Mononuclear cell (primary cell): ENCODE measurements at regions not wholly inside any gene's neighbourhood (a gene's known extent, or its start where the extent isn't known, plus 50 kb on each side); places are given as distances from the start of the nearest gene placed in this dataset.

ENCODE experiments used
- H3K27me3 ChIP-seq: 2 replicates; pipeline ENCODE4 v1.6.0; 2011; ENCODE audit warnings: low read length, control low read depth; ENCODE audit not compliant: insufficient read depth
- H3K4me1 ChIP-seq: 2 replicates; pipeline ENCODE4 v1.5.1; 2011; ENCODE audit warnings: mild to moderate bottlenecking, low read length, control low read depth; ENCODE audit not compliant: insufficient read depth
- H3K4me3 ChIP-seq: 2 replicates; pipeline ENCODE4 v1.5.1; 2011; ENCODE audit warnings: mild to moderate bottlenecking, low read length, moderate library complexity
- H3K9me3 ChIP-seq: 2 replicates; pipeline ENCODE4 v1.5.1; 2011; ENCODE audit warnings: low read depth, mild to moderate bottlenecking, control low read depth, low read length

- no peaks in the 10 kb centered on the region for H3K9me3 ChIP-seq
- H3K27me3 ChIP-seq: no peaks in the 10 kb centered on the region
- H3K4me1 ChIP-seq: peaks cover 23% of the 10 kb centered on the region
- no peak overlapping the region for H3K4me3 ChIP-seq
Measured at GRCh38 chr18:10009321-10010144, 95.7 kb downstream of the VAPA start.

DNA sequence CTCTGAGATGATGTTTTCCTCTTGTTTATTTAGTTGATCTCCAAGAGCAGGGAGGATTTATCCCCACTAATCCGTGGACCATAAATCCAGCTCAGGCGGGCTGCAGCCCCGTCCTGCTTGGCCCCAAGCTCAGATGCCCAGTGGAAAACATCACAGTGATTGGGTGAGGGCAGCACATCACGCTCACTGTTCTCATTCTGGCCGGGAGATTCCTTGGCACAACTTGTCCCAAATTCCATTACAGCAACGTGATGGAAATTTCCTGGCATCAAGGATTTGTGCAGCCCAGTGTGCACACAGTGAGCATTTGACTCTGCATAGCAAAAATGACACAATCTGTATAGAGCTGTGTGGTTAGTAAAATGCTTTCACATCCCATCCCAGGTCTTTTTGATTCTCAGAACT is 96.8 kb downstream of the VAPA start:
- Histone ChIP-seq H3K4me1 (peaks cover 24% of the 10 kb centered on the region), H3K27me3 (no peaks in the 10 kb centered on the region), H3K9me3 (no peaks in the 10 kb centered on the region), H3K4me3 (no peak overlapping the region)

DNA sequence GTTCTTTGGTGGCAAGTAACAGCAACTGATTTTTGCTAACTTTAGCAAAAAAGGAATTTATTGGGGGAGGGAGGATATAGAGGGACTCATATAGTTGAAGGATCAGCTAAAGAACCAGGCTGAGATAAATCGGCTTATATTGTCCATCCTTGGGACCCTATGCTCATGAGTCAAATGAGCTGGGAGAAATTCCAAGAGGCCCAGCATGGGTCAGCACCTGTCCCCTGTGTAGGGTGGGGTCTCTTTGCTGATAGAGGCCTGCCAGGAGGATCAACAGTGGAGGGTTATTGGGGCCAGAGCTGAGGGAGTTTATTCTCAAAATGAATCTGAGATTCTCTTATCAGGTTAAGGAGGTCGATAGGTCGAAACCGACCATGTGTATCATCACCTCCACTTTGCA is 97.2 kb downstream of the VAPA start:
- Histone ChIP-seq H3K4me3 (no peak overlapping the region), H3K9me3 (no peaks in the 10 kb centered on the region), H3K4me1 (peaks cover 24% of the 10 kb centered on the region), H3K27me3 (no peaks in the 10 kb centered on the region)

DNA sequence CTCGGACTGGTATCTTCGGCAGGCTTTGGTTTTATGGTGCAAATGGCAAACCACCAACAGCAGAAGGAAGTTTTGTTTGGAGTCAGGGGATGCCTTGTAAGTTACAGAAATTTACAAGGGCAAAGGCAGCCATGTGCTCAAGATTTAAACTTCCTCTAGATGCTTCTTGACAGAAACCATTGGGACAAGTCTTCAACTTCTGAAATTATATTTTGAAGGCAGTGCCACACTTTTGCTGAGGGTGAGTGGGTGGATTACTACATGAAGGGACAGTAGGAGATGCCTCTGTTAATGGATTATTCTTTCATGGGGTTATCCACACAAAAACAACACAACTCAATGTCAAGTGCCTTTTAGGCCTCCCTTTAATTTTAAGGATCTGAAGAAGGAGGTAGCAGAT is 97.9 kb downstream of the VAPA start:
- Histone ChIP-seq H3K9me3 (no peaks in the 10 kb centered on the region), H3K4me3 (no peak overlapping the region), H3K4me1 (peaks cover 22% of the 10 kb centered on the region), H3K27me3 (no peaks in the 10 kb centered on the region)

DNA sequence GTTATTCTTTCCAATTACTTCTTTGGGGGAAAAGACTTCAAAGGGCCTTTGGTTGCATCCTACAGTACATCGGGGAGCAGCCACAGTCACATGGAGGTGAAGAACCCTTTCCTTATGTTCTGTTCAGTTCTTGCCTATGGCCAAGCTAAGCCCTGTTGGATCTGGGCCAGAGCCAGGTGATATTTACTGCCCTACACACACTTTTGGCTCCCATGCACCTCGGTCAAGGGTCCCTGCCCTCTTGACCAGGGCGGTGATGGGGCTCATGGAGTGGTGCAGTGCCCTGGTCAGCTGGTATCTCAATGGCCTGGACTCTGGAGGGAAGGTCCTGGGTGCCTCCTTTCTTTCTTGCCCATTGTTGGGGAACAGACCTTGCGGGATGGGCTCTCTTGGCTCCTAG is 98.7 kb downstream of the VAPA start:
- Histone ChIP-seq H3K4me3 (no peak overlapping the region), H3K27me3 (no peaks in the 10 kb centered on the region), H3K9me3 (no peaks in the 10 kb centered on the region), H3K4me1 (peaks cover 24% of the 10 kb centered on the region)

DNA sequence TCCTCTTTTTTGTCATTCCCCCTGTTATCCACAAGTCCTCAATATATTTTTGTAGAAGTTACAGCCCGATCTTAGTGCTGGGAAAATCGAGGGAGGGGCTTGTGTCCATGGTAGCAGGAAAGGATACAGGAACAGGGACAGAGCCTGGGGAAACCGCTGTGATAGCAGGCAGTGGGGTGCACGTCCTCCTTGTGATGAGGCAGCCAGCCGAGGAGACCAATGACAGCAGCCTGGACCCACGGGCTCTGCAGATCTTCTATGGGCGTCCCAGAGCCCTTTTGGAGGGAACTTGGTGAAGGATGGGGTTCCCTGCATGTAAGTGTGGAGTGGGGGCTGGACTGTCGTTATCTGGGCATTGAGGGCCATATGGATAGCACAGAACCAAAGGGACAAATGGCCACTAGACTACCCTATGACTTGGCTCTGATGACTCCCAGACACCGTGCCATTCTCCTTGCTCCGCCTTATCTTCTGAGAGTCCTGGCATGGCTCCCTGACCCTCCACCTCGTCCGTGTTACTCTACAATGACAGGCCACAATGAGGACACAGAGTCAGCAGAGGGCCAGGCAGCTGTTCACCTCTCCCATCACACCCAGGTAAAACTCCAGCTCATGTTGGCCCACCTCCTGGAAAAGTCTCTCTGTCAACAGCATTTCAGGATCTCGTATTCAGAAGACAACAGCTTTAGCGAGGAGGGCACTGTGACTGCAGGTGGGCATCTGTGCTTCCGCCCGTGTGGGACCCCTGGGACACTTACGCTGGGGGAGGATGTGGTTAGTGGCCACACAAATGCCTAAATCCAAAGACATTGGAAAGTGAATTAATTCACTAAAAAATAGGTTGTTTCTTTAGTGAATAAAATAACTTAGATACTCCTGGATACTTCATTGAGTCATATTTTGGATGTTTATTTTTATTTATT is 100.1 kb downstream of the VAPA start:
- H3K27me3 ChIP-seq: no peaks in the 10 kb centered on the region
- H3K4me1 ChIP-seq: peaks cover 33% of the 10 kb centered on the region
- H3K9me3 ChIP-seq: no peaks in the 10 kb centered on the region
- H3K4me3 ChIP-seq: no peak overlapping the region

- Histone ChIP-seq H3K27me3 (no peaks in the 10 kb centered on the region), H3K9me3 (no peaks in the 10 kb centered on the region), H3K4me1 (peaks cover 42% of the 10 kb centered on the region), H3K4me3 (no peak overlapping the region)
Measured at GRCh38 chr18:10015288-10015701, 101.5 kb downstream of the VAPA start.

- Histone ChIP-seq H3K4me1 (peaks cover 49% of the 10 kb centered on the region), H3K9me3 (no peaks in the 10 kb centered on the region), H3K4me3 (no peak overlapping the region), H3K27me3 (no peaks in the 10 kb centered on the region)
Measured at GRCh38 chr18:10015941-10016819, 102.4 kb downstream of the VAPA start.

- peaks cover 49% of the 10 kb centered on the region for H3K4me1 ChIP-seq
- H3K9me3 ChIP-seq: no peaks in the 10 kb centered on the region
- H3K27me3 ChIP-seq: no peaks in the 10 kb centered on the region
- H3K4me3 ChIP-seq: no peak overlapping the region
Measured at GRCh38 chr18:10017043-10017442, 103.2 kb downstream of the VAPA start.

- H3K27me3 ChIP-seq: no peaks in the 10 kb centered on the region
- peaks cover 52% of the 10 kb centered on the region for H3K4me1 ChIP-seq
- H3K9me3 ChIP-seq: no peaks in the 10 kb centered on the region
Measured at GRCh38 chr18:10018289-10018688, 104.5 kb downstream of the VAPA start.

GRCh38 chr18:10020171-10020570 is 106.4 kb downstream of the VAPA start:
- no peaks in the 10 kb centered on the region for H3K9me3 ChIP-seq
- H3K27me3 ChIP-seq: no peaks in the 10 kb centered on the region
- H3K4me1 ChIP-seq: peaks cover 60% of the 10 kb centered on the region
- no peak overlapping the region for H3K4me3 ChIP-seq

More at GRCh38 chr18:10018289-10018688, 104.5 kb downstream of the VAPA start:
- no peak overlapping the region for H3K4me3 ChIP-seq

DNA sequence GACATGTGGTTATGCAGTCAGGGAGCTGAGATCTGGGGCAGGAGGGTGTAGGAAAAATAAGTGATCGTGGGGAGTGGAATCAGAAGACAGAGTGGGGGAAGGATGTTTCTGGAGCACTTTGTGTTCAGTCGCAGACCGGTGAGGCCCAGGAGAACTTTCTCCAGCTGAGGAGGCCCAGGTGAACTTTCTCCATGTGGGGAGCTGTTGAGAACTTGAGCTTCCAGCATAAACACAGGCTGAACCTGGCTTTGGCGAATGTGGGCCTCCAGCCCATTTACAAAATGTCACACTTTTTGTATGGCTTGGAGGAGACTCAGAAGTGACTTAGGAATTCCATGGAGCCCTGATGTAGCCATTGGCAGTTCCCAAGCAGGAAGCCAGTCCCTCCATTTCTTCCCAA is 108.5 kb downstream of the VAPA start:
- Histone ChIP-seq H3K9me3 (no peaks in the 10 kb centered on the region), H3K4me1 (peaks cover 40% of the 10 kb centered on the region), H3K27me3 (no peaks in the 10 kb centered on the region), H3K4me3 (no peak overlapping the region)

- Histone ChIP-seq H3K4me1 (peaks cover 30% of the 10 kb centered on the region), H3K4me3 (no peak overlapping the region), H3K27me3 (no peaks in the 10 kb centered on the region), H3K9me3 (no peaks in the 10 kb centered on the region)
Measured at GRCh38 chr18:10023853-10024570, 110.2 kb downstream of the VAPA start.
